Astrocyte (in vitro differentiated cells and primary cell): ENCODE measurements at regions not wholly inside any gene's neighbourhood (a gene's known extent, or its start where the extent isn't known, plus 50 kb on each side); places are given as distances from the start of the nearest gene placed in this dataset.

Source experiments
- CTCF ChIP-seq: IDR thresholded peaks from 2 replicates; pipeline ENCODE4 v1.5.1; 2011; ENCODE audit warnings: low read depth, mild to moderate bottlenecking, inconsistent platforms, low read length, moderate library complexity; ENCODE audit not compliant: insufficient read depth
- EZH2 ChIP-seq: IDR thresholded peaks from 2 replicates; pipeline ENCODE4 v1.6.1; 2012; ENCODE audit warnings: mild to moderate bottlenecking, low read length, inconsistent platforms; ENCODE audit not compliant: insufficient read depth

- TF ChIP-seq CTCF (no peak), EZH2 (no peak)
These were observed 57.1 kb upstream of the LRRC1 start for GRCh38 chr6:53737746-53738145.
